Upper lobe of left lung (tissue), 6 donors: ENCODE measurements at regions not wholly inside any gene's neighbourhood (a gene's known extent, or its start where the extent isn't known, plus 50 kb on each side); places are given as distances from the start of the nearest gene placed in this dataset.

Experiments
- ATAC-seq, 2 donors: fragments of 200-7000 bp; cut with Tn5 transposase; one replicate each; pipeline ENCODE4 v1.9.1; 2022; ENCODE audit warnings: mild to moderate bottlenecking in 2 of 2, moderate library complexity in 2 of 2; ENCODE audit not compliant: low FRiP score in 2 of 2
- DNase-seq, 2 donors: peaks; one replicate each; pipeline ENCODE4 v3.0.0-alpha.2; 2019 to 2020
- H3K27ac ChIP-seq, 4 donors: fragments of 200-600 bp; sonication (generic); one replicate each; pipeline ENCODE4 v1.5.1; 2016 to 2019
- H3K27me3 ChIP-seq, 4 donors: fragments of 200-600 bp; sonication (generic); one replicate each; pipeline ENCODE4 v1.5.1; 2017 to 2019
- H3K36me3 ChIP-seq, 4 donors: fragments of 200-600 bp; sonication (generic); one replicate each; pipeline ENCODE4 v1.5.1; 2016 to 2019
- H3K4me1 ChIP-seq, 4 donors: fragments of 200-600 bp; sonication (generic); one replicate each; pipeline ENCODE4 v1.5.1; 2018 to 2019
- H3K4me3 ChIP-seq, 4 donors: fragments of 200-600 bp; sonication (generic); one replicate each; pipeline ENCODE4 v1.5.1; 2017 to 2019; ENCODE audit warnings: mild to moderate bottlenecking in 2 of 4, moderate library complexity in 1 of 4
- H3K9me3 ChIP-seq, 4 donors: fragments of 200-600 bp; sonication (generic); one replicate each; pipeline ENCODE4 v1.5.1; 2018 to 2019
- CTCF ChIP-seq, 6 experiments: fragments of 450-650 bp in 4 of 6; fragments of 200-600 bp in 2 of 6; sonication (generic) in 2 of 6; IDR thresholded peaks; one replicate each; pipeline ENCODE4 v1.5.1; 2016 to 2019; ENCODE audit warnings: antibody characterized with exemption in 6 of 6
- EP300 ChIP-seq, 4 donors: sonication (generic); formaldehyde crosslinking; IDR thresholded peaks; one replicate each; pipeline ENCODE4 v1.5.1; 2017; ENCODE audit warnings: antibody characterized with exemption in 4 of 4, control low read depth in 2 of 4
- POLR2A ChIP-seq, 4 donors: fragments of 450-650 bp; IDR thresholded peaks; one replicate each; pipeline ENCODE4 v1.5.1; 2016 to 2017; ENCODE audit warnings: antibody characterized with exemption in 4 of 4, mild to moderate bottlenecking in 2 of 4
- POLR2AphosphoS5 ChIP-seq, 2 donors: sonication (generic); formaldehyde crosslinking; IDR thresholded peaks; one replicate each; pipeline ENCODE4 v1.5.1; 2017; ENCODE audit warnings: antibody characterized with exemption in 2 of 2
- WGBS, 2 donors: methylation state at CpG; one replicate each; pipeline ENCODE4 v1.1.5; 2017 to 2018; 5-methylcytosine and 5-hydroxymethylcytosine counted together
- donor health status: DM: no; HTN: no; CAD: no; lungs with moderate emphysema.
- donor health status: DM: no; HTN: yes; CAD: no; lungs with severe emphysema.

DNA sequence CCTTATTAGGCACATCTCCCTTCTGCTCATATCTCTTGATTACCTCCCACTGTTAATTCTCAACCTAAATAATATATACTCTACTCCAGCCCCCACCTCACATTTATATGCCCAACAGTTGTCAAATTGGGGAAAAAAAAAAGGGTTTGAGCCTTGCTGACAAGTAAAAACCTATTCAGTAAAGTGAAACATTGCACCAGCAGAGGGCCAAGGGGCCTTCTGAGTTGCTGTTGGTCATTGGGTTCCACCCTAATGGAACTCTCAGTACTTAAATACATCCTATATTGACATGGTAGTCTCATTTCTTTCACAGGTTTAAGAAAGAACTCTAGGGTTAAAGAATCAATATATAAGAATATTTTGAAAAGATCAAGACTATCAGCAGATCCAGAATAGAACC is 362.2 kb downstream of the SMARCA1 start:
- ATAC-seq (no peak), DNase-seq (no peak)
- no peak for TF ChIP-seq CTCF (IDR thresholded peaks at IDR 0.05)
- H3K4me3 ChIP-seq, result no peak overlapping the region
- no peaks in the 10 kb centered on the region for H3K36me3 ChIP-seq
- no peaks in the 10 kb centered on the region for H3K9me3 ChIP-seq
- H3K27ac ChIP-seq, result no peak overlapping the region
- no peaks in the 10 kb centered on the region for H3K4me1 ChIP-seq
- no peaks in the 10 kb centered on the region for H3K27me3 ChIP-seq

- Histone ChIP-seq H3K27me3 (no peaks in the 10 kb centered on the region), H3K4me3 (no peak overlapping the region), H3K4me1 (no peaks in the 10 kb centered on the region), H3K36me3 (no peaks in the 10 kb centered on the region), H3K9me3 (no peaks in the 10 kb centered on the region), H3K27ac (no peak overlapping the region)
- DNase-seq (no peak), ATAC-seq (no peak)
- TF ChIP-seq POLR2A (IDR thresholded peaks at IDR 0.05) (no peak), POLR2AphosphoS5 (IDR thresholded peaks at IDR 0.05) (no peak), EP300 (IDR thresholded peaks at IDR 0.05) (no peak), CTCF (IDR thresholded peaks at IDR 0.05) (no peak)
- 78 to 90% methylated on average over 2 of the region's 2 CpGs for WGBS, 2 donors
These were observed 364.8 kb downstream of the SMARCA1 start for GRCh38 chrX:129158505-129158904.

GRCh38 chrX:129145840-129146272 is 377.4 kb downstream of the SMARCA1 start:
- TF ChIP-seq POLR2A (IDR thresholded peaks at IDR 0.05) (no peak), EP300 (IDR thresholded peaks at IDR 0.05) (no peak), CTCF (IDR thresholded peaks at IDR 0.05) (no peak), POLR2AphosphoS5 (IDR thresholded peaks at IDR 0.05) (no peak)
- DNase-seq (no peak), ATAC-seq (no peak)
- H3K4me1 ChIP-seq, result no peaks in the 10 kb centered on the region
- 61 to 75% methylated on average over 5 of the region's 5 CpGs for WGBS, 2 donors
- no peaks in the 10 kb centered on the region for H3K27me3 ChIP-seq
- no peak overlapping the region for H3K4me3 ChIP-seq
- no peaks in the 10 kb centered on the region for H3K36me3 ChIP-seq
- H3K27ac ChIP-seq, result no peak overlapping the region
- no peaks in the 10 kb centered on the region for H3K9me3 ChIP-seq

GRCh38 chrX:129145385-129145784 is 377.9 kb downstream of the SMARCA1 start:
- Histone ChIP-seq H3K9me3 (no peaks in the 10 kb centered on the region), H3K4me3 (no peak overlapping the region)

More at GRCh38 chrX:129145385-129145784, 377.9 kb downstream of the SMARCA1 start:
- Histone ChIP-seq H3K4me1 (no peaks in the 10 kb centered on the region), H3K36me3 (no peaks in the 10 kb centered on the region), H3K27ac (no peak overlapping the region), H3K27me3 (no peaks in the 10 kb centered on the region)
- ATAC-seq (no peak), DNase-seq (no peak)
- TF ChIP-seq POLR2AphosphoS5 (IDR thresholded peaks at IDR 0.05) (no peak), EP300 (IDR thresholded peaks at IDR 0.05) (no peak), CTCF (IDR thresholded peaks at IDR 0.05) (no peak)
- WGBS, 2 donors, result 31 to 79% methylated on average over 2 of the region's 2 CpGs
